Kidney epithelial cell (primary cell): ENCODE measurements at regions not wholly inside any gene's neighbourhood (a gene's known extent, or its start where the extent isn't known, plus 50 kb on each side); places are given as distances from the start of the nearest gene placed in this dataset.

ENCODE experiments used
- DNase-seq: peaks from one replicate; pipeline ENCODE4 v3.0.0-alpha.2; 2010; ENCODE audit warnings: low read depth
- H3K27me3 ChIP-seq: 2 replicates; pipeline ENCODE4 v1.6.0; 2011; ENCODE audit warnings: low read length; ENCODE audit not compliant: control insufficient read depth, insufficient read depth
- H3K36me3 ChIP-seq: 2 replicates; pipeline ENCODE4 v1.5.1; 2011; ENCODE audit warnings: low read length; ENCODE audit not compliant: control insufficient read depth, insufficient read depth
- H3K4me3 ChIP-seq: 2 replicates; pipeline ENCODE4 v1.5.1; 2011; ENCODE audit warnings: low read depth, mild to moderate bottlenecking, control low read depth, low read length
- CTCF ChIP-seq: IDR thresholded peaks from 2 replicates; pipeline ENCODE4 v1.5.1; 2011; ENCODE audit warnings: mild to moderate bottlenecking, moderate library complexity, low read length, control low read depth, inconsistent platforms; ENCODE audit not compliant: insufficient read depth, poor library complexity, severe bottlenecking

GRCh38 chr13:99827011-99827772 lies 144.4 kb downstream of the ZIC5 start:
- TF ChIP-seq CTCF, result no peak
- Histone ChIP-seq H3K36me3 (no peaks in the 10 kb centered on the region), H3K27me3 (no peaks in the 10 kb centered on the region), H3K4me3 (no peak overlapping the region)
- no peak for DNase-seq

GRCh38 chr13:99823961-99824360 lies 147.6 kb downstream of the ZIC5 start:
- Histone ChIP-seq H3K36me3 (no peaks in the 10 kb centered on the region), H3K4me3 (no peak overlapping the region), H3K27me3 (no peaks in the 10 kb centered on the region)
- no peak for TF ChIP-seq CTCF
- DNase-seq, result no peak

DNA sequence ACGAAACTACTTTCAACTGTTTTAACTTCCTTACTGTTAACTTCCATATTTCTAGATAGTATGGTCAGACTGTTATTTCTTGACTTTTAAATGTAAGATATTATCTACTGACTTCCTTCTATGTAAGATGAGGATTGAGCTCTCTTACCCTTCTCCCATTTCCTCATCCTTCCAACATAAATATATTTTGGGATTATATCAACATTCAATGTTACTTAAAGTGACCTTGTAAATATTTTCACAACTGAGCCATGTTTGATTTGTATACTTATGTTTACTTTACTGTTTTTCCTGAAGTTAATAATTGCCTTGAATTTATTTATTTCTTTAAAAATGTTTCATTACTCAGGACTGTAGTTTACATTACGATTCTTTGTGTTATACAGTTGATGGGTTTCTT lies 148.7 kb downstream of the ZIC5 start:
- H3K27me3 ChIP-seq, result no peaks in the 10 kb centered on the region
- H3K36me3 ChIP-seq, result no peaks in the 10 kb centered on the region
- no peak for DNase-seq
- H3K4me3 ChIP-seq, result no peak overlapping the region
- TF ChIP-seq CTCF, result no peak

DNA sequence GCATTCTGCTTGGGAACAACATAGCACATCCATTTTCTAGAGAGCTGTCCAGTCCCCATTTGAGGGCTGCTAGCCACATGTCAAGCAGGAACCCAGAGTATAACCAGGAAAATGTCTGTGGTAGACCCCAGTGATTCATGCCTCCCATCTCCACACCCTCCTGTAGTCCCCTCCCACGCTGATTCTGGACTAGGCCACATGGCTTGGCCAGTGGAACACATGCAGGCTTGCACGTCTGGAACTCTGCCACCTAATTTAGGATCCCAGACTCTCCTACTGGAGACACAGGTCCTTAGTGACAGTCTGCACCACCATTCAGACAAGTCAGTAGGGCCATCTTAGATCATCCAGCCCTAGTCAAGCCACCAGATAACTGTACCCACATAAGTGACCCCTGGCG lies 149.8 kb downstream of the ZIC5 start:
- Histone ChIP-seq H3K4me3 (no peak overlapping the region), H3K27me3 (no peaks in the 10 kb centered on the region), H3K36me3 (no peaks in the 10 kb centered on the region)
- DNase-seq, result no peak
- no peak for TF ChIP-seq CTCF

GRCh38 chr13:99819967-99820366 lies 151.6 kb downstream of the ZIC5 start:
- TF ChIP-seq CTCF, result no peak
- no peak for DNase-seq
- Histone ChIP-seq H3K27me3 (no peaks in the 10 kb centered on the region), H3K4me3 (no peak overlapping the region), H3K36me3 (no peaks in the 10 kb centered on the region)

DNA sequence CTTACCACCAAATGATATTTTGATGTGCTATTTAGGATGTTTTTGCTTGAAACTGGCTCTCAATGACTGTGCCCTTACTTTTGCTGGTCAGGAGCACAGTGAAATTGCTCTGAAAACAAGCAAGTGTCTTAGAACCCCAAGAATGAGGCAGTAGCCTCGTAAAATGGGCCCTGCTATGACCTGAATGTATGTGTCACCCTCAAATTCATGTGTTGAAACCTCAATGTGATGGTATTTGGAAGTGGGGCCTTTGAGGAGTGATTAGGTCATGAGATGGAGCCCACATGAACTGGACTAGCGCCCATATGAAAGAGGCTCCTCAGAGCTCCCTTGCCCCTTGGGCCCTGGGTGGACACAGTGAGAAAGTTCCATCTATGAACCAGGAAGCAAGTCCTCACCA lies 155.2 kb downstream of the ZIC5 start:
- TF ChIP-seq CTCF, result no peak
- Histone ChIP-seq H3K36me3 (no peaks in the 10 kb centered on the region), H3K27me3 (no peaks in the 10 kb centered on the region), H3K4me3 (no peak overlapping the region)
- no peak for DNase-seq
